ENCODE measurements at regions not wholly inside any gene's neighbourhood (a gene's known extent, or its start where the extent isn't known, plus 50 kb on each side); places are given as distances from the start of the nearest gene placed in this dataset.

GRCh38 chr18:40559556-40559955 is 1395.5 kb upstream of the PIK3C3 start:
- no peak for ATAC-seq
- ChIA-PET CTCF (interaction anchor here (1.0 kb wide), 1 partner anchor 11 kb away, joined by 3 read pairs; no protein-coding TSS in a partner anchor), SMC1A (ENCODE audit: uncharacterized antibody, unreplicated experiment) (interaction anchor here (1.0 kb wide), 1 partner anchor 10 kb away, joined by 3 read pairs; no protein-coding TSS in a partner anchor), RAD21 (ENCODE audit: unreplicated experiment) (no interaction called here), POLR2A (no interaction called here)
- H3K36me3 ChIP-seq (ENCODE audit: control insufficient read depth in 2 of 2, insufficient read depth in 2 of 2, low read length in 1 of 2) = no peaks in the 10 kb centered on the region
- in situ Hi-C loops (cut with MboI) = no loop called here
- no peak overlapping the region for H2AFZ ChIP-seq (ENCODE audit: control insufficient read depth, low read depth, low read length)
- H3K9me3 ChIP-seq (replicated peaks; ENCODE audit: control insufficient read depth, insufficient read depth, low read length) = no peaks in the 10 kb centered on the region
- no peaks in the 10 kb centered on the region for H3K27me3 ChIP-seq (replicated peaks in 1 of 2; ENCODE audit: control insufficient read depth in 2 of 2, insufficient read depth in 2 of 2, low read length in 1 of 2)
- H3K79me2 ChIP-seq (ENCODE audit: control insufficient read depth, insufficient read depth, low read length) = no peaks in the 10 kb centered on the region
- TF ChIP-seq SMARCA5 (IDR thresholded peaks at IDR 0.05) = no peak
- TF ChIP-seq HDGF (IDR thresholded peaks at IDR 0.05) = no peak
- TF ChIP-seq CREM (IDR thresholded peaks at IDR 0.05; ENCODE audit: low read depth) = no peak
- TF ChIP-seq EP300 (IDR thresholded peaks at IDR 0.05; ENCODE audit: borderline replicate concordance in 1 of 2, control insufficient read depth in 1 of 2, low read depth in 2 of 2, low read length in 2 of 2) = no peak
- no peak for TF ChIP-seq JUND (IDR thresholded peaks at IDR 0.05; ENCODE audit: low read depth, low read length)
- no peak for TF ChIP-seq HDAC6 (IDR thresholded peaks at IDR 0.05; ENCODE audit: unreplicated experiment)
- TF ChIP-seq SRF (IDR thresholded peaks at IDR 0.05; ENCODE audit: low read depth in 2 of 2, low read length in 2 of 2) = no peak
- TF ChIP-seq HSF1 (IDR thresholded peaks at IDR 0.05; ENCODE audit: low read depth, low read length) = no peak
- no peak overlapping the region for H3K4me3 ChIP-seq
- no TSS peak for BruUV-seq (replicated peaks)
- no peaks in the 10 kb centered on the region for H4K20me1 ChIP-seq (ENCODE audit: control insufficient read depth, insufficient read depth)
- H3K27ac ChIP-seq (ENCODE audit: control insufficient read depth, insufficient read depth) = no peak overlapping the region
- H3K9ac ChIP-seq (ENCODE audit: control insufficient read depth, insufficient read depth, low read length) = no peak overlapping the region
- no peak for FAIRE-seq
- H3K4me1 ChIP-seq (ENCODE audit: control insufficient read depth, insufficient read depth, low read length) = no peaks in the 10 kb centered on the region
- no peak for DNase-seq (ENCODE audit: low read depth, low spot score)
- 26% methylated on average over 3 of the region's 3 CpGs for WGBS (ENCODE audit: insufficient coverage, insufficient replicate concordance, low lambda C conversion rate, missing lambda C conversion rate)
- no peak overlapping the region for H3K4me2 ChIP-seq (ENCODE audit: control insufficient read depth, insufficient read depth)
- intact Hi-C loops (cut with micrococcal nuclease; ENCODE audit: unreplicated experiment) = no loop called here

Measured in GM12878 (cell line).